Heart right ventricle (tissue), 16 donors: ENCODE measurements at regions not wholly inside any gene's neighbourhood (a gene's known extent, or its start where the extent isn't known, plus 50 kb on each side); places are given as distances from the start of the nearest gene placed in this dataset.

ENCODE experiments used
- ATAC-seq, 8 donors: fragments of 200-7000 bp; cut with Tn5 transposase; one replicate each; pipeline ENCODE4 v1.9.1; 2020; ENCODE audit warnings: mild to moderate bottlenecking in 8 of 8, moderate library complexity in 8 of 8, moderate number of reproducible peaks in 1 of 8
- DNase-seq, 2 donors: peaks; one replicate each; pipeline ENCODE4 v3.0.0-alpha.2; 2020
- H3K27ac ChIP-seq, 10 donors: fragments of 200-600 bp; sonication (generic) in 2 of 10; one replicate each; pipeline versions ENCODE4 v1.5.0 to v1.8.0; 2020 to 2022; ENCODE audit warnings: mild to moderate bottlenecking in 3 of 10
- H3K27me3 ChIP-seq, 7 donors: fragments of 200-600 bp; one replicate each; pipeline ENCODE4 v1.8.0; 2021 to 2022; ENCODE audit warnings: mild to moderate bottlenecking in 2 of 7
- H3K36me3 ChIP-seq, 9 donors: fragments of 200-600 bp; sonication (generic) in 1 of 9; one replicate each; pipeline versions ENCODE4 v1.5.0 to v1.8.0; 2020 to 2022; ENCODE audit warnings: mild to moderate bottlenecking in 2 of 9
- H3K4me1 ChIP-seq, 9 donors: fragments of 200-600 bp; sonication (generic) in 1 of 9; one replicate each; pipeline versions ENCODE4 v1.5.0 to v1.8.0; 2020 to 2022; ENCODE audit warnings: mild to moderate bottlenecking in 4 of 9
- H3K4me3 ChIP-seq, 10 donors: fragments of 200-600 bp; sonication (generic) in 2 of 10; one replicate each; pipeline versions ENCODE4 v1.5.0 to v1.8.0; 2020 to 2022; ENCODE audit warnings: mild to moderate bottlenecking in 7 of 10, moderate library complexity in 2 of 10
- H3K9me3 ChIP-seq, 11 donors: fragments of 200-600 bp in 10 of 11; sonication (generic) in 2 of 11; one replicate each; pipeline versions ENCODE4 v1.5.0 to v1.8.0; 2013 to 2022; ENCODE audit warnings: mild to moderate bottlenecking in 2 of 11, control low read depth in 1 of 11, moderate library complexity in 1 of 11
- WGBS, 2 donors: extraction: QIAGEN DNeasy Blood & Tissue Kit; methylation state at CpG; one replicate each; pipeline ENCODE4 v1.1.7; 2013; ENCODE audit warnings: inconsistent platforms in 1 of 2; 5-methylcytosine and 5-hydroxymethylcytosine counted together
- intact Hi-C, 10 donors: fragments of 100-400 bp; cut with DNase I; formaldehyde crosslinking; loops; one replicate each; pipeline versions ENCODE4 v1.11.1 to v1.14.2; 2022
- TF ChIP-seq, protein P1 (sequence below), 9 donors: fragments of 200-600 bp; sonication (generic) in 2 of 9; IDR thresholded peaks; one replicate each; pipeline versions ENCODE4 v1.5.0 to v1.8.0; 2021 to 2022; ENCODE audit warnings: antibody characterized with exemption in 9 of 9, mild to moderate bottlenecking in 5 of 9, moderate library complexity in 1 of 9
- donor health status: Arrhythmogenic right ventricular cardiomyopathy.
- donor health status: ischemic (EF 13 %, LVEDD 7.1; RV severe dilation, severe dysfunction).
- donor health status: healthy with polysubstance abuse.
- donor health status: DM: no; HTN: yes; CAD: no.
- donor health status: DM: no; HTN: no; CAD: no.
- donor health status: ischemic (EF 25% LVEDD 6.9; RV normal size, moderate dysfunction).
- donor health status: ischemic (EF 25% LVEDD 5.7; RV mildly dilated, moderate dysfunction).
- donor health status: healthy.
- donor health status: DM: yes; HTN: yes; CAD: no.
- donor health status: Ischemic cardiomyopathy.
- donor health status: ischemic (EF 35%, LVEDD 5.7; RV mildly dilated, moderate dysfunction).
- donor health status: nonischemic (EF 11% LVEDD 7.7; RV severe dilation, severe dysfunction).
- donor health status: DM: yes; HTN: yes; CAD: no.
- donor health status: PGD.
- donor health status: ischemic (EF 29% LVEDD 5.4; RV normal size, mild dysfunction).
- donor health status: nonischemic (EF 23%, LVEDD 6.1; RV moderate dilation, normal function).

- Histone ChIP-seq H3K4me1 (no peaks in the 10 kb centered on the region), H3K27me3 (peaks cover 0 to 29% (median 0%) of the 10 kb centered on the region in 7 donors), H3K27ac (no peak overlapping the region), H3K9me3 (peaks cover 0 to 9% (median 0%) of the 10 kb centered on the region in 11 donors), H3K36me3 (no peaks in the 10 kb centered on the region), H3K4me3 (no peak overlapping the region)
- DNase-seq (no peak), ATAC-seq (no peak)
- WGBS, 2 donors, result 81 to 83% methylated on average over 4 of the region's 4 CpGs
- TF ChIP-seq, protein P1, sequence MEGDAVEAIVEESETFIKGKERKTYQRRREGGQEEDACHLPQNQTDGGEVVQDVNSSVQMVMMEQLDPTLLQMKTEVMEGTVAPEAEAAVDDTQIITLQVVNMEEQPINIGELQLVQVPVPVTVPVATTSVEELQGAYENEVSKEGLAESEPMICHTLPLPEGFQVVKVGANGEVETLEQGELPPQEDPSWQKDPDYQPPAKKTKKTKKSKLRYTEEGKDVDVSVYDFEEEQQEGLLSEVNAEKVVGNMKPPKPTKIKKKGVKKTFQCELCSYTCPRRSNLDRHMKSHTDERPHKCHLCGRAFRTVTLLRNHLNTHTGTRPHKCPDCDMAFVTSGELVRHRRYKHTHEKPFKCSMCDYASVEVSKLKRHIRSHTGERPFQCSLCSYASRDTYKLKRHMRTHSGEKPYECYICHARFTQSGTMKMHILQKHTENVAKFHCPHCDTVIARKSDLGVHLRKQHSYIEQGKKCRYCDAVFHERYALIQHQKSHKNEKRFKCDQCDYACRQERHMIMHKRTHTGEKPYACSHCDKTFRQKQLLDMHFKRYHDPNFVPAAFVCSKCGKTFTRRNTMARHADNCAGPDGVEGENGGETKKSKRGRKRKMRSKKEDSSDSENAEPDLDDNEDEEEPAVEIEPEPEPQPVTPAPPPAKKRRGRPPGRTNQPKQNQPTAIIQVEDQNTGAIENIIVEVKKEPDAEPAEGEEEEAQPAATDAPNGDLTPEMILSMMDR (IDR thresholded peaks at IDR 0.05), result no peak
- intact Hi-C loops, result no loop called here
Measured at GRCh38 chr22:48284671-48285070, 1522.2 kb downstream of the TBC1D22A start.

DNA sequence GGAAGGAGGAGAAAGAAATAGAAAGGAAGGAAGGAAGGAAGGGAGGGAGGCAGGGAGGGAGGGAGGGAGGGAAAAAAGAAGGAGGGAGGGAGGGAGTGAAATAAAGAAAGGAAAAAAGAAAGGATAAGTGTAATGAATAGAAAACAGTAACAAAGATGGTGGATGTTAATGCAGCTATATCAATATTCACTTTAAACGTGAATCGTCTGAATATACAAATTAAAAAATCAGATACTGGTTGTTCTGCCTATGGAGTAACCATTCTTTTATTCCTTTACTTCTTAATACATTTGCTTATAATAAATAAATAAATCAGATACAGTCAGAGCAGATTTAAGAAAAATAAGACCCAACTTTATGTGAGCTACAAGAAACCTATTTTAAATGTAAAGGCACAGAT is 1520.4 kb downstream of the TBC1D22A start:
- 69 to 95% methylated on average over 2 of the region's 2 CpGs for WGBS, 2 donors
- DNase-seq (no peak), ATAC-seq (no peak)
- Histone ChIP-seq H3K4me1 (no peaks in the 10 kb centered on the region), H3K4me3 (no peak overlapping the region), H3K36me3 (no peaks in the 10 kb centered on the region), H3K27me3 (peaks cover 0 to 39% (median 16%) of the 10 kb centered on the region in 7 donors), H3K27ac (no peak overlapping the region), H3K9me3 (peaks cover 0 to 9% (median 0%) of the 10 kb centered on the region in 11 donors)
- TF ChIP-seq, protein P1 (IDR thresholded peaks at IDR 0.05), result no peak
- intact Hi-C loops, result no loop called here

DNA sequence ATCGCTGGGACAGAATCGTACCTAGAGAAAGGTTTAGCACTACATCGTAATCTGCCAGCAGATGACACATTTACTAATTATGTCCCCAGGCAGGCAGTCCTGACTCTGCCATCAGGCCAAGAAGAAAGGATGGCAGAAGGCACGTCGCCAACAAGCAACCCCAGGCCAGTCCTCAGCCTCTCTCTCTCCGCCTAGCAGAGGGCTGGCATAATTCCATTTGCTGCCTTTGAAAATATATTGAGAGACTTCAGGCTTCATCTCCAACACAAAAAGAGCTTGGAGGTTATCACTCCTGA is 1517.0 kb downstream of the TBC1D22A start:
- Histone ChIP-seq H3K4me1 (no peaks in the 10 kb centered on the region), H3K27ac (no peak overlapping the region), H3K9me3 (peaks cover 0 to 9% (median 0%) of the 10 kb centered on the region in 11 donors), H3K36me3 (no peaks in the 10 kb centered on the region), H3K4me3 (no peak overlapping the region), H3K27me3 (peaks cover 0 to 55% (median 35%) of the 10 kb centered on the region in 7 donors)
- TF ChIP-seq, protein P1 (IDR thresholded peaks at IDR 0.05), result no peak
- WGBS, 2 donors, result 70 to 71% methylated on average over 6 of the region's 6 CpGs
- DNase-seq (no peak), ATAC-seq (no peak)
- intact Hi-C loops, result no loop called here

DNA sequence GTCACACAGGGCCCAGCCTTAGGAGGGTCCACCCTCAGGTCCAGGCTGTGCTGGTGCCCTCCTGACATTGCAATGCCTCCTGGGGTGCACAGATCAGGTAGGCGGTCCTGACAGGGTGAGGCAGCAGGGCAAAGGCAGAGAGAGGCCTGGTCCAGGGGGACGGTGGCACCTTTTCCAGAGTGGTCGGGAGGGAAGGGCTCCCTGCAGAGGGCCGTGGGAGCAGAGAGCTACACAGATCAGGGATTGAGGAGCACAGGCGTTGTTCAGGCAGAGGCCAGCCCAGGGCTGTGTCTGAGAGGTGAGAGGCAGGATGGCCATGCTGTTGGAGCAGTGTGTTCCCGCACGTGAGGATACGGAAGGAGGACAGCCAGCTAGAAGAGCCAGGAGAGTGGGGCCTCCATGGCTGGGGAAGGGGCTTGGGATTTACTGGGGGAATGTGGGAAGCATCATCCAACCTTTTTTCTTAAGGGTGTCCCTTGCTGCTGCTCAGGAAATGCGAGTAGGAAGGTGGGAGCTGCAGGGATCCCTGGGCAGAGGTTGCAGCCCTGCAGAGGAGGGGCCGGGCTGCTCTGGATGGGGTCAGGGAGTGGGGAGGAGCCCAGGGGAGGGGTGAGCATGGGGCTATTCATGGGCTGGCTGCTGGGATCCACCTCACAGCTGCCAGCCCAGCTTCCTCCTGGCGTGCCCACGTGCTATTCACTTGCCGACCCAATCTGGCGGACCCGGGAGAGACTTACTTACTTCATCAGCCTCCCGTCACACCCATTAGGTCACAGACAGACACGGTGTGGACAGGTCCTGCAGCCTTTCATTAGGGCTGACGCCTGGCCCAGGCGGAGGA is 1516.4 kb downstream of the TBC1D22A start:
- no peaks in the 10 kb centered on the region for H3K4me1 ChIP-seq
- peaks cover 0 to 60% (median 35%) of the 10 kb centered on the region in 7 donors for H3K27me3 ChIP-seq
- H3K4me3 ChIP-seq, result no peak overlapping the region
- WGBS, 2 donors, result 49 to 50% methylated on average over 19 of the region's 19 CpGs
- DNase-seq, result no peak
- TF ChIP-seq, protein P1 (IDR thresholded peaks at IDR 0.05), result no peak
- no peaks in the 10 kb centered on the region for H3K36me3 ChIP-seq
- no peak for ATAC-seq
- intact Hi-C loops, result no loop called here
- peaks cover 0 to 4% (median 0%) of the 10 kb centered on the region in 11 donors for H3K9me3 ChIP-seq
- no peak overlapping the region for H3K27ac ChIP-seq
